ENCODE measurements at regions not wholly inside any gene's neighbourhood (a gene's known extent, or its start where the extent isn't known, plus 50 kb on each side); places are given as distances from the start of the nearest gene placed in this dataset.
A peak's percentile ranks its signal among the peaks of the same experiment; 100 is the strongest.
"Not testable (repeated sequence)": the region's sequence is repeated elsewhere in the genome, so short reads cannot be mapped to it uniquely, and the experiment has no call there.

DNA sequence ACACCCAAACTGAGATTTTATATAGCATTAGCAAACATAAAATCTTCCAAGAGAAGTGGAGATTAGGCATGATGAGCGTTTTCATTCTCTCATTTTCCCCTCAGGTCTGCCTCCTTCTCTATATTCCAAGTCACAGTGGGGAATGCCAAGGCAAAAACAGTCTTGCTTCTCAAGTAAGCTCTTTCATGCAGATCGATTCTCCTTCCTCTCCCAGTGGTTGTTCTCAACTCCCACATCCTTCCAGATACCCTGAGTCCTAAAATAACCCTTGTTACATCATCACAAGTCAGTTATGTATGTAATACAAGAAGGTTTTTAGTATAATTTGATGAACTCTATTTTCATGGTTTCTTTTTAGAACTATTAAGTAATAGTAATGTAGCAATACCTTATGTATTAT lies 150.6 kb downstream of the TXNL1 start:
- DNase-seq = no peak

DNA sequence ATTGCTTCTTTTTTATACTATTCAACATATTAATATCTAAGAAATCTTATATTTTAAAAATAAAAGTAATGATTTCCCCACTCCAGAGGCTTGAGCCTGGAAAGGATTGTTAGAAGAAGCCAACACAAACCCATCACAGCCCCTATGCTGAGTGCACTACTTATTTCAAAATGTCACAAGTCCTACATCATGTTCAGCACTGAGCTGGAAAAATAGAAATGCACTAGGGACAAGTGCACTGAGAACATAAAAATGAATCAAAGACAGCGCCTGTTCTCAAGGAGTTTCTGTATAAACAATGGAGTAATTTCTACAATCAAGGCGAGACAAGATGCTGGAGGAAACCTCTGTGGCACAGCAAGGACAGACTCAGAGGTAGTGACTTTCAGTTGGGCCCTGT lies 155.0 kb downstream of the TXNL1 start:
- no peak for DNase-seq

DNA sequence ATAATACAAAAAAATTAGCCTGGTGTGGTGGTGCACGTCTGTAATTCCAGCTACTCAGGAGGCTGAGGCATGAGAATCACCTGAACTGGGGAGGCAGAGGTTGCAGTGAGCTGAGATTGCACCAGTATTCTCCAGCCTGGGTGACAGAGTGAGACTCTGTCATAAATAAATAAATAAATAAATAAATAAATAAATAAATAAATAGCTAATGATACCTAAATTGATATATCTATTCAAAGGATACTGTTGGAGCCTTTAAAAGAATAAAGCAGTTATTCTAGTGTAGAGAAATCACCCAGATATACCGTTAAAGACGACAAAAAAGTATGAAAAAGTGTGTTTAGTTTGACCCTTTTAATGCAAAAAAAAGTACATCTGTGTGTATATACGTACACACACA lies 155.6 kb downstream of the TXNL1 start:
- not testable (repeated sequence) for DNase-seq

DNA sequence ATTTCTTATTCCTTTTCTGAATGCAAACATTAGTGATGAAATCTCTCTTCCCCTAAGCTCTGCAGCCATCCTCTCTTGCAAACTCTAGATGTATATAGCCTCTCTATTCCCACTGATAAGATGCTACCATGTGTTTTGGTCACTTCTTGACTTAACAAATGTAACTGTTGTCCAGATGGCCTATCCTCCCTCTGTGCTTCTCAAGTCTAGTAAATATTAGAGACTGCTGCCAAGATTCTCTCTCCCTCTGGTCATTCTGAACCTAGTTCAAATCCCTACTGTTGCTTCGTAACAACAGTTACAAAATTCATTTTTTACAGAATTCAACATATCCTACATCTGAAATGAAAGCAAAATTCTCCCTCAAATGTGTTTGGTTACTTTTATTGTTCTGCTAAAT lies 156.6 kb downstream of the TXNL1 start:
- no peak for DNase-seq

DNA sequence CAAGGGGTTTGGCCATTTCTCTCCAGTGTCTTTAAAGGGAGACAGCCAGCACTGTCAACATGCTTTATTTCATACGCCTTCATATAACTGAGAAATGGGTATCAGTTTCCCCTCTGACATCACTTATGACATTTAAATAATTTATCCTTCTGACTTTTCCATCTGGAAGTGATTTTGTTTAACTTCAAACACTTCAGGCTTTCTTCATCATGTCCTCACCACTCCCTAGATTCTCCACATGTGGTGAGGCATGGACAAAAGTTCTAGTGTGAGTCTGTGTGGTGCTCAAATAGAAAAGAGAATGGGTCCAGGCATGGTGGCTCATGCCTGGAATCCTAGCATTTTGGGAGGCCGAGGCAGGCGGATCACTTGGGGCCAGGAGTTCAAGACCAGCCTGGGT lies 158.6 kb downstream of the TXNL1 start:
- DNase-seq = no peak

DNA sequence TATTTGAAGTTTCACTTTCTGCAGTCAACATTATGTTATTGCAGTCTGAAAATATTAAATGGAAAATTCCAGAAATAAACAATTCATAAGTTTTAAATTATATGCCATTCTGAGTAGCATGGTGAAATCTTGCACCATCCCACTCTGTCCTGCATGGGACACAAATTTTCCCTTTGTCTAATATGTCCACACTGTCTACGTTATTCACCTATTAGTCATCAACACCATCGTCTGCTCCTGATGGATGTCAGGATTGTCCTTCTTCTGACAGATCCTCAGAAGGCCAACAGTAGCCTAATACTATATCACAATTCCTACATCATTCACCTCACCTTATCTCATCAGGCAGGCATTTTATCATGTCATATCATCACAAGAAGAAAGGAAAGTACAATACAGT lies 163.1 kb downstream of the TXNL1 start:
- no peak for DNase-seq

DNA sequence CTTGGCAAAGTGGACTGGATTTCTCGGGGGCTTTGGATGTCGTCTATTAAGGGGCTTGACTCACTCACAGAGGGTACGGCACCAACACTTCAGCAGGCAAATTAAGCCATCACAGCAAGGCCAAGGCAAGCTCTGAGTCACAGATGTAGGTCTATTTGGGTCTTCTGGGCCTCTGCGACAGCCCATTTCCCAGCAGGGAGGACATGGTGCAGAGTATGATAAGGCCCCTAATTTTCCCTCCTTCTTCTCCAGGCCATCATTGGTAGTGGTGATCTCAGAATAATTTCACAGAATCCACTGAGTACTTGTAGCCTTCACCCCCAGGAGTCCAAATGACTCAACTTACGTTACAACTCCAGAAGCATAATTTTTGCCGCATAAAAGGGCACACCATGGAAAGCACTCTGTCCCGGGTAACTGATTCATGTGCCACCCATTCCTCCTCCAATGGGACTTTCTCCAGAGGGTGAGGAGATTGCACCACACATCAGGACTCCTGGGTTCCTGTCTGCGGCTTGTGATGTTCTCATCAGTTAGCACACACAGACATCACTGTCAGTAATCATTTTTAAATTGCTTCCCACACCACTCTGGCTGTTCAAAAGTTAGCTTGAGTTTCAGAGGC lies 164.9 kb downstream of the TXNL1 start:
- DNase-seq = no peak

DNA sequence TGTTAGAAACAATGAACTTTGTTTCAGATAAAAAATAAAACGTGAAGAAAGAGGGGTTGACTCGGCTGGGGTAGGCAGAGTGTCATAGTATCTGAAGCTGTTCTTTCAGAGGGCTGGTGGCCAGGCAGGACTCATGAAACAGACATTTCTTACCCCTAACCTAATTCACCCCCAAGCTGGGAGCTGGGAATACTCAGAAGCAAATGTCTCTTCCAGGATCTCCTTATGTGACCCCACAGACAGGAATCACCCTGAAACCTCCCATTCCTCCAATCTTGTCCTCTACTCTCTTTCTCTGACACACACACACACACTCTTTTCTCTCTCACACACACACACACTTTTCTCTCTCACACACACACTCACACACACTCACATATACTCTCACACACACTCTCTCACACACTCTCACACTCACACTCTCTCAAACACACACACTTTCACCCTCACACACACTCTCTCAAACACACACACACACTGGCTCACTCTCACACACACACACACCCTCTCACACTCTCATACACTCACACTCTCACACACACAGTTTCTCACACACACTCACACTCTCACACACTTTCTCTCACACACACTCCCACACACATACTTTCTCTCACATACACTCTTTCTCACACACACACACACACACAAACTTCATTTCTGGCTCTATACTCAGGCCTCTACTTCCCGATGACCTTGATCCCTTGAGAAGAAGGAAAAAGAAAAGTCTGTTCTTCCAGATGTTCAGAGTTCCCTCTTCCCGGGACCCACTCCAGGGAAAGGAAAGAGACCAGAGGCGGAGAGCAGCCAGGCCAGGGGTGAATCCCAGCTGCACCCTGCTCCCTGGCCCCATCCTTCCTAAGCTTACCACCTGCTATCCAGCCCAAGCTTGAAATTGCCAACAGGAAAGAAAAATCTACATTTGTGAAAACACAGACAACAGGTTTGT lies 167.7 kb downstream of the TXNL1 start:
- no peak for DNase-seq

DNA sequence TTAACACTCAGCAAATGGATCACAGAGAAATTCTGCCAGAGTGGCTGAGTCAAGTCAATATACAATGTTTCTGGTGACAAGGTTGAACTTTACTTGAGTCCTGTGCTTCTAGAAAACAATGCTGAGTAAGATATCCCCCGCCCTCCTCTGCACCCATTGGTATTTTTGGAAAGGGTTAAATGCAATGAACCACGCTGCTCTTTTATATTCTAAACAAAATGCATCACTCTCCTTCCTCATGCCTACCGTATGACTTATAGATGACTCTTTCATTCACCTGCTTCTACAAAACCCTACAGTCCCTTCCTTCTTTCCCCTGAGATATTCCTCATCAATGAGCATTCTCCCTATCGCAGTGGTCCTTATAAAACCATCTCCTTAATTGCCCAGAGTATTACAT lies 168.8 kb downstream of the TXNL1 start:
- DNase-seq = no peak

DNA sequence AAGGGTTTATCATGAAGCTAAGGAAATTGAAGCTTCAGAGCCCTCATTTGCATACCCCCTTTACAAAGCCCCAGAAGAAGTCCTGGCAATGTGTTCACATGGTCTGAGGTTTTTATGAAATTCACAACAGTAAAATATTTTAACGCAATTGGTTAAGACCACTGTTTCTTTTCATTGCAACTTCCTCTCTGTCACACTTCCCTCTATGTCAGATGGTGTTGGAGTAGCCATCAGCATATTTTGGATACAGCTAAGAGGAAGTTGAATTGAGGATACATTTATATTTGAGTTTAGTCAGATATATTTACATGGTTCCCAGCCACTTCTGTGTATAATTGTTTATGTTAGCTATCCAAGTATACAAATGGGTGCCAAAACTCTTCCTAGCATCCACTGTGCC lies 170.0 kb downstream of the TXNL1 start:
- DNase-seq = peak in 1 of 2 donors; percentile 50

DNA sequence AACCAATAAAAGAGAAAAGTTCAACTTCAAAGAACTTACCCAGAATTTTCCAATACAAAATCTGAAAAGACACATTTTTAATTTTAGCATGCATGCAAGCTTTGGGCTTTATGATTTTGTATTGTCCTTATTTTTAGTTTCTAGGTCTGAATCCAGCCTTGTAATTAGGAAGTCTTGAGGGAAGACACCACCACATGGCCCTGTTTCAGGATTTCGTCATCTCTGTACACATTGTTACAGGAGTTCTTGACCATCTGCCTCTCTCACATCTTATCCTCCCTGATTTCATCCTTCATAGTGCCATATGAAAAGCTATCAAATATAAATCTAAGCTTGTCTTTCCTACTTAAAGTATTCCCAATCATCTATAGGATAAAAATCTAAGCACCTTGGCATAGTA lies 176.1 kb downstream of the TXNL1 start:
- DNase-seq = no peak

DNA sequence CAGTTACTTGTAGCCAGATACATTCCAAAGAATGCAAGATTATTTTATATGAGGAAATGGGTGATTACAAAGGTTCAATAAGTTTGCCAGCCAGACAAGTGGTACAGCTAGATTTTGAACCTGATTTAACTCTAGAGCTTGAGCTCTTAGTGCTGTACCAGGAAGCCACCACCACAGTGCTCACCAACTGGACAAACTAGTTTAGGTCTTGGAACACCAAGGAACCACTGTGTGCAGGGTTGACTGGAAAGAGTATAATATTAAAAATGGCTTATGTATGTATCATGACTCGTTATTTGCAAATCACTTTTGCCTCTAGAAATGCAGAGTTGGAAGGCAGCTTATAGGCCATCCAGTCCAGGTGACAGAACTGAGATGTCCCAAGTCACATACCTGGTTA lies 177.2 kb downstream of the TXNL1 start:
- DNase-seq = no peak

DNA sequence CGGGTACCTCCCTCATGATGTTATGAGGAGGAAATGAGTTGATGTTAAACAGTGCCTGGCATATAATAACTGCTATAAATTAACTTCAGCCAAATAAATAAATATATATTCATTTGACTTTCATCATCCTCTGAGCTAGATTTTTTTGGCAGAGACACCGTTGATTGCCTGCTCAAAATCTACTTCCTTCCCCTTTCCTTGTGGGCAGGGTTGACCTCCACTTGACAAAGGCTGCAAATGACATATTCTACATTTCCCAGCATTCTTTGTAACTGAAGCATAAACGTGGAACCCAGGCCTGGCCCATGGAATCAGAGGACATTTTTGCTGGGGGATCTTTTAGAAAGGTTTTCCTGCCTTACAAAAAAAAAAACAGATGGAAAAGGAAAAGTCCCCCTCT lies 177.8 kb downstream of the TXNL1 start:
- no peak for DNase-seq

DNA sequence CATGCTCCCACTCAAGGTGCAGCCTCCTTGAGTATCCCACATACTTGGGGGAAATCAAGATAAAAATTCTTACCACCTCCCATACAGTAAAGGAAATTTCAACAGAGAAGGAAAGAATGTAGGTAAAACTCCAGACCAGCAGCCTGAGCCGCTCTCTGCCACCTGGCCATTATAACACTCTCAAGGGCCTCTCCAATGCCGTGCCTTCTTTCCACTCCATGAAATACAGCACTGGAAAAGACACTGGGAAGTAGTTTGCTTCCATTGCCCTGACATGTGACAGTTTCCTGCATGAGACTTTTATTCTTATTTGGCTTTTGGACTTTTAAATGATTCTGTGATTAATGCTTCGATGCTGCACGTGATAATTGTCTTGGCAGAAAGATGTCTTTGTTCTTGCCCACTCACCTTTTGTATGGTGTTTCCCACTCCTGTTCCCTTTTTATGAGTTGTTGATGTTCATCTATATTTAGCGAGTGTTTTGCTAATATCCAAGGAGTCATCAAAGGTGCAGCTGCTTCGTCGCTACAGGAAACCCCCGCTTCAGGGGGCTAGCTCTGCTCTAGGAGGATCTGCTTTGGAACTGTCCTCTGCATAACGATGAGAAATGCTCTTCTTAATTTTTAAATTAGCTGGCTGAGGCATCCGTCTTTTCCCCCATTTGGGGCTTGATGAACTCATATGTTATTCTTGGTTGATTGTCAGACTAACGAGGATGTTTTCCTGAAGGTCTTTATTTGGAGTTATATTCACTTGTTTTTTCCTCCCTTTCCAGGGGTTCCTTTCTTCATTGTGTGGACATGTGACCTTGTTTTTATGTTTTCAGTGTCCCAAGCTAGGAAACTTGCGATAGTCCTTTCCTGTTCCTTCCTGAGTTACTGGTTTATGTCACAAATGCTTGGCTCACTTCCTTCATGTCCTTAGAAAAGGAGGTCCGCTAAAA lies 179.4 kb downstream of the TXNL1 start:
- DNase-seq = no peak

DNA sequence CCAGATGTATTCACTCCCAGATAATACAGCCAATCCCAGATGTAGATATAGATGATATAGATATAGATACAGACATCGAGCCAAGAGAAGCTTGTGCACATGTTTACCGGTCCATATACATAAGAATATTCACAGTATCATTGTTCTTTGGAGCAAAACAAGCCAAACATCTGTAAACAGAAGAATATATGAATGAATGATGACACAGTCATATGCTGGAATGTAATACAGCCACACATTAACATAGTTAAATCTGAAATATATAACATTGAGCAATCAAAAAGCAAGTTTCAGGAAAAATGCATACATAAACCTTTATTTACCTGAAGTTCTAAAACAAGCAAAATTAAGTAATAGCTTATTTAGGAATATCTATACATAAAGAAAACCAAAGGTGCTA lies 182.5 kb downstream of the TXNL1 start:
- DNase-seq = no peak

DNA sequence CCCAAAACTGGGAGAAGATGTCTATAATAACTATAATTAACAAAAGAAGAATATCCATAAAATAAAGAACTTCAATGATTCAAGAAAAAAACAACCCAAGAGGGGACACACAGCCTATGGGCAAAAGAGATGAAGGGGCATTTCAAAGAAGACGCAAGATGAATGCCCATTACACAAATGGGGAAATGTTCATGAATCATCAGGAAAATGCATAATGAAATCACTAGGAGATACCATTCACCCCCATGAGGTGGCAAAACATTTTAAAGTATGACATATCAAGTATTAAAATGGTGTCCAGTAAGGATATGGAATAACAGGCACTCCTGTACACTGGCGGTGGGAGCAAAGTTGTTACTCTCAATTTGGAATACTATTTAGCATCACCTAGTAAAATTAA lies 183.3 kb downstream of the TXNL1 start:
- DNase-seq = no peak

DNA sequence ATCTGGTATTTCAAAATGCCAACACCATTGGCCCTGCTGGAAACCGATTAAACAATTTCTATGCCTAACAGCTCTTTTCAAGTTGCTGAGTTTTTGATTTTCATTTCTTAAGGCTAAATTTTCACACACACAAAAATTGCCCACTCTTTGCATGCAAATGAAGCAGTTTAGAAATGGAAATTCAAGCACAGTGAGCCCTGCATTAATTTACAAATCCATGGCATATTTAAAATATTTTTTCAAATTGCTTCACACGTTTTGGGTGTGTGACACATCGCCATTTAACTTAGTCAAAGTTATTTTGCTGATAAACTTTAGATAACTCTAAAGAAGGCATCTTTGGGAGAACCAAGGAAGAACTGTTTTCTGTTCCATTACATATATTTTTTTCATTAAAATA lies 184.8 kb downstream of the TXNL1 start:
- no peak for DNase-seq

DNA sequence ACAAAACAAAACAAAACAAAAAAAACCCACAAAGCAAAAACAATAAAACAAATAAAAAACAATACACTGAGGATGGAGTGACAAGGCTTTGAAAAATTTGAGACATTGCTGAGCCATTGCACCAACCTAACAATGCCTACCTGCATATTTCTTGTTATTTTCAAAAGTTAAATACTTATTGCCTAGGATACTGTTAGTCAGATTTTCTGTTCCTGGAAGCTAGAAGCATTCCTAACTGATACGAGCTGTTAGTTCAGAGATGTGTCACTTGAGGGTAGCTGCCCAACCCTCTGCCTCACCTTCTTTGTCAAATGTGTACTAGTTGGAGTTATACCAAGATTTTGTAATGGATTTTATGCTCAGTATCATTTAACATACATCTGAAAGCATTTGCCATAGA lies 187.2 kb downstream of the TXNL1 start:
- DNase-seq = no peak

DNA sequence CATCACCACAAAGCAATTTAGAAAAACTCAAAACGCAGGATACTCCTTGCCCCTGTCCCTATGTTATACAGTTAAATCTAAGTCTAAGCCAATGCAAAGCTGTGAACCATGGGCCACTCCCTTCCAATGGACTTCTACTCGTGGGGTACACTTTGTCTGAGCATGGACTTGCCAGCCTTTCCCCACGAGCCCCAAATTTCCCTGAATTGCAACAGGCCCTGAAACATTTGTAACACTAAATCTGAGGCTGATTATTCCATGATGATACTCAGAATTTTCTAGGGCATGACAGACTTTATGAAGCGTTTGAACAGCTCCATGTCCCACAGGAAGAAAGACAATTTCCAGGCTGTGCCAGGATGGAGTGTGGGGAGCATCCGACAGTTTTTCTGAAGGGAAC lies 189.6 kb downstream of the TXNL1 start:
- DNase-seq = no peak

DNA sequence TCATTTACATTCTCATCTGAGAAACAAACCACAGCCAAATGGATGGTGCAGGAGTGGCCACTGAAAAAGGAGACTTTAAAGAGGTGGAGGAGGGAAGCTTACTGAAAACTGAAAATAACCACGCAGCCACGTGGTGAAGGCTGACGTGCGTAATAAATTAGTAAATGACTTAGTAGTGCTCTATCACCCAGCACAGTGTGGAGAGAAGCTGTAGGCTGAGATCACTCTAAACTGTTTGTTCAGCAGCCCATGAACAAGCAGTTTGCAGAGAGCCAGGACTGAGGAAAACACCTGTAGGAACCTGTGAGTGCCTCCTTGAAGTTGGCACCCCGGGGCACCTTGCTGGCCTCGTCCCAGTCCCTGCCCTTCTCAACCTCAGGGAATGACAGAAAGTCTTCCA lies 193.0 kb downstream of the TXNL1 start:
- no peak for DNase-seq

DNA sequence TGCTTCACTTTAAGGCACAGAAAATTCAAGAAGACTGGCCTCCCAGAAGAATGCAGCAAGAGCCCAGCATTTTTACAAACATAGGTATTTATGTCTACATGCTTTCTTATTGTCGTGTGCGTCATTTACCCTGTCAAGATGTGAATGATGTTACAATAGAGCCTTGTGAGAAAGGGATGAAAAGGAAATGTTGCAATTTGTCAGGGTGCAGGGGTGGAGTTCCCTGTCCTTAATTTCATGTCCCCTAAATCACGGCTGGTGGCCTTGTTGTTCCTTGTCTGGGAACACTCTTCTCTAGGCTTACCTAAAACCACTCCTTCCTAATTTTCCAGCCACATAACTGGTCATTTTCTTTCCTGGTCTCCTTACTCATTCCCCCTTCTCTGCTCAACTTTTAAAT lies 194.2 kb downstream of the TXNL1 start:
- DNase-seq = no peak

DNA sequence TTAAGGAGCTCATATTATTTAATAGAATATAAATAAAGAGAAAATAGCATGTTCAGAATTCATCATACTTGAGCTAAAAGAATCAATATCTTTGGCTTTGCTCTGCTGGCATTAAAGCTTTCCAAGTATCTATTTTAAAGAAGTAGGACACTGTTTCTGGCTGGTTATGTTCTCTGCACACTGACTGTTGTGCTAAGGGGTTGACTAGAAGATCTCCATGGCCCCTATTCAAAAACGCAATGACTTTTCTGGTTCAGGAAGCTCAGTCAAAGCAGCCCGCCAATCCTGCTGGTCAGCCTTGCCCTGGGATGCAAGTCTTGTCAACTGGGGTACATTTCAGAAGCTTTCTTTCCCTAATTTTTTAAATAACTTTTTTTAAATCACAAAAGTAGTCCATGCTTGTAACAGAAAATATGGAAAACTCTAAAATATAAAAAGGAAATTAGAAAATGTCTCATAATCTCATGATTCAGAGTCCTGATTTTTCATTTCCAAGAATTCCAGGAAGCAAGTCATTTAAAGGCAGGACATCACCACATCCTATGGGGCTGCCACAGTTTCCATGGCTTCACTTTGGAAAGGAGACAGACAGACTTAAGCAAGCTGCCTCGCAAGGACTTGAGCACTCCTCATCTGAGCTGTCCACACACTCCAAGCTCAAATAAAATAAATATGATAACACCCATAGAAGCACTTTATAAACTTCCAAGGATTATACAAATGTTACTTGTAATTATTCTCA lies 195.1 kb downstream of the TXNL1 start:
- no peak for DNase-seq

DNA sequence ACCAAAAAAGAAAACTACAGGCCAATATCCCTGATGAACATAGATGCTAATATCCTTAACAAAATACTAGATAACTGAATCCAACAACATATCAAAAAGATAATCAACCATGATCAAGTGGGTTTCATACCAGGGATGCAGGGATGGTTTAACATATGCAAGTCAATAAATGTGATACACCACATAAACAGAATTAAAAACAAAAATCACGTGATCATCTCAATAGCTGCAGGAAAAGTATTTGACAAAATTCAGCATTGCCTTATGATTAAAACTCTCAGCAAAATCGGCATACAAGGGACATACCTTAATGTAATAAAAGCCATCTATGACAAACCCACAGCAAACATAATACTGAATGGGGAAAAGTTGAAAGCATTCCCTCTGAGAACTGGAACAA lies 199.9 kb downstream of the TXNL1 start:
- DNase-seq = not testable (repeated sequence)
